Prostate gland (tissue), 2 donors: ENCODE measurements at regions not wholly inside any gene's neighbourhood (a gene's known extent, or its start where the extent isn't known, plus 50 kb on each side); places are given as distances from the start of the nearest gene placed in this dataset.

ENCODE experiments used
- DNase-seq: peaks from one replicate; pipeline ENCODE4 v3.0.0-alpha.2; 2019; ENCODE audit warnings: low spot score
- H3K27ac ChIP-seq, 2 donors: fragments of 200-600 bp; sonication (generic); 2 replicates each; pipeline ENCODE4 v1.5.1; 2017 to 2019
- H3K27me3 ChIP-seq: fragments of 200-600 bp; sonication (generic); replicated peaks from 2 replicates; pipeline ENCODE4 v1.5.1; 2019; ENCODE audit not compliant: insufficient read depth
- H3K36me3 ChIP-seq, 2 donors: fragments of 200-600 bp; sonication (generic); 1 replicate in 1 of 2; 2 replicates in 1 of 2; pipeline versions ENCODE4 v1.5.1 to v1.8.1; 2017 to 2019
- H3K4me1 ChIP-seq: fragments of 200-600 bp; sonication (generic); replicated peaks from 2 replicates; pipeline ENCODE4 v1.5.1; 2019
- H3K4me3 ChIP-seq, 2 donors: fragments of 200-600 bp; sonication (generic); 2 replicates each; pipeline ENCODE4 v1.5.1; 2017 to 2019
- H3K9me3 ChIP-seq: fragments of 200-600 bp; sonication (generic); 2 replicates; pipeline ENCODE4 v1.5.1; 2017
- POLR2A ChIP-seq: fragments of 450-650 bp; IDR thresholded peaks from one replicate; pipeline ENCODE4 v1.6.1; 2016; ENCODE audit warnings: antibody characterized with exemption, mild to moderate bottlenecking
- POLR2AphosphoS5 ChIP-seq: sonication (generic); formaldehyde crosslinking; IDR thresholded peaks from one replicate; pipeline ENCODE4 v1.6.1; 2017; ENCODE audit warnings: antibody characterized with exemption
- WGBS: methylation state at CpG from one replicate; pipeline ENCODE4 v1.1.5; 2018; 5-methylcytosine and 5-hydroxymethylcytosine counted together
- intact Hi-C: fragments of 100-400 bp; cut with DNase I; formaldehyde crosslinking; loops from one replicate; pipeline ENCODE4 v1.14.2; 2022
- TF ChIP-seq, protein P1 (sequence below), 4 experiments: fragments of 200-600 bp in 2 of 4; fragments of 450-650 bp in 2 of 4; sonication (generic) in 2 of 4; IDR thresholded peaks; 1 replicate in 3 of 4; 2 replicates in 1 of 4; pipeline ENCODE4 v1.5.1; 2016 to 2019; ENCODE audit warnings: antibody characterized with exemption in 4 of 4, mild to moderate bottlenecking in 2 of 4, moderate library complexity in 2 of 4

DNA sequence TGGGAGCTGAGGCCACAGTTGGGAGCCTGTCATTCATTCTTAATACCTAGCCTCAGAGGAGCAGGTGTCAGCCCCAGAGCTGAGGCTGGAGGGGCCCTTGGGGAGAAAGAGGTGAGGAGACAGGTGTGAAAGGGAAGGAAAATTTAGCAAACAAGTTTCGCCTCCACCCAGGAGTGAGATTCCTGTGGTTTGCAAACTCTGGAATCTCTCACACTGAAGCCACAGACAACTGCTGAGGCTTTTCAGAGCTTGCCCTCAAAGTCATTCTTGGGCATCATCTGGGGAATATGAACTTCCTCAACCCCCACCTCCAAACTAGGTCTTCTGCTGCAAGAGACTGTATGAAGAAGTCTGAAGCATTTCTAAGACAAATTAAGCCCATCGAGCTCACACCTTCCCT, 589.5 kb upstream of the TBX3 start:
- WGBS: 95% methylated on average over 2 of the region's 2 CpGs
- Histone ChIP-seq H3K27me3 (no peaks in the 10 kb centered on the region), H3K27ac (no peak overlapping the region), H3K4me3 (no peak overlapping the region), H3K36me3 (no peaks in the 10 kb centered on the region), H3K4me1 (no peaks in the 10 kb centered on the region), H3K9me3 (no peaks in the 10 kb centered on the region)
- intact Hi-C loops: no loop called here
- TF ChIP-seq, protein P1, sequence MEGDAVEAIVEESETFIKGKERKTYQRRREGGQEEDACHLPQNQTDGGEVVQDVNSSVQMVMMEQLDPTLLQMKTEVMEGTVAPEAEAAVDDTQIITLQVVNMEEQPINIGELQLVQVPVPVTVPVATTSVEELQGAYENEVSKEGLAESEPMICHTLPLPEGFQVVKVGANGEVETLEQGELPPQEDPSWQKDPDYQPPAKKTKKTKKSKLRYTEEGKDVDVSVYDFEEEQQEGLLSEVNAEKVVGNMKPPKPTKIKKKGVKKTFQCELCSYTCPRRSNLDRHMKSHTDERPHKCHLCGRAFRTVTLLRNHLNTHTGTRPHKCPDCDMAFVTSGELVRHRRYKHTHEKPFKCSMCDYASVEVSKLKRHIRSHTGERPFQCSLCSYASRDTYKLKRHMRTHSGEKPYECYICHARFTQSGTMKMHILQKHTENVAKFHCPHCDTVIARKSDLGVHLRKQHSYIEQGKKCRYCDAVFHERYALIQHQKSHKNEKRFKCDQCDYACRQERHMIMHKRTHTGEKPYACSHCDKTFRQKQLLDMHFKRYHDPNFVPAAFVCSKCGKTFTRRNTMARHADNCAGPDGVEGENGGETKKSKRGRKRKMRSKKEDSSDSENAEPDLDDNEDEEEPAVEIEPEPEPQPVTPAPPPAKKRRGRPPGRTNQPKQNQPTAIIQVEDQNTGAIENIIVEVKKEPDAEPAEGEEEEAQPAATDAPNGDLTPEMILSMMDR (IDR thresholded peaks at IDR 0.05): no peak
- no peak for TF ChIP-seq POLR2AphosphoS5
- TF ChIP-seq POLR2A: no peak
- DNase-seq: no peak

DNA sequence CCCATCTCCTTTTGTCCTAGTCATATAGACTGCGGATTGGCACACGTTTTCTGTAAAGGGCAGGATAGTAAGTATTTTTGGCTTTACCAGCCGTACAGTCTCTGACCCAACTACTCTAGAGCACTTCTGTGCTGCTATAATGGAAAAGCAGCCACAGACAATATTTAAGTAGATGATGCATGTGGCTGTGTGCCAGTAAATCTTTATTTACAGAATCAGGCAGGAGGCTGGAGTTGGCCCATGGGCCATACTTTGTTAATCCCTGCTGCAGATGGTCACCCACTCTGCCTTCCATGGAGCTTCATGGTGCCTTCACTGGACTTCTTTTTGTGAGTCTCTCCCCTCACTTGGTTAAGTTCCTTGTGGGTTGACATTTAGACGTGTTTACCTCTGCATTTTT, 584.5 kb upstream of the TBX3 start:
- H3K9me3 ChIP-seq: no peaks in the 10 kb centered on the region
- 84% methylated on average over 4 of the region's 4 CpGs for WGBS
- intact Hi-C loops: no loop called here
- no peak overlapping the region for H3K4me3 ChIP-seq
- TF ChIP-seq, protein P1 (IDR thresholded peaks at IDR 0.05): no peak
- TF ChIP-seq POLR2A (no peak), POLR2AphosphoS5 (no peak)
- H3K4me1 ChIP-seq: no peaks in the 10 kb centered on the region
- no peak overlapping the region for H3K27ac ChIP-seq
- DNase-seq: no peak
- no peaks in the 10 kb centered on the region for H3K36me3 ChIP-seq
- H3K27me3 ChIP-seq: no peaks in the 10 kb centered on the region

DNA sequence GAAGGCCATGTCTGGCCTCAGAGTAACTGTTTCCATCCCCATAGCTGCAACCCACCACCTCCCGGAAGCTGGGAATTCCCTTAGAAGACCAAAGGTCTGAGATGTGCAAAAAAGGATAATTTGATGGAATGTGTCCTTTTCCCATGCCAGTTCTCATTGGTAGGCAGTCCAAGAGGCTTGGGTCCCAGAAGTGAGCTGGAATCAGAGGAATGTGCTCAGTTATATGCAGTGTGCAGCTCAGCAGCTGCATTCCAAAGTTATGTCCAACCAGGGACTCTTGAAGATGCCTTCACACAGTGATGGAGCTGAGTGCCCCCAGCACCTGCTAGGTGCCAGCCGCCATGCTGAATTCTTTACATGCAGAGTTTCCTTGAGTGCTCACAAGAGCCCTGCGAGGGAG, 583.9 kb upstream of the TBX3 start:
- 91% methylated on average over 3 of the region's 3 CpGs for WGBS
- Histone ChIP-seq H3K27me3 (no peaks in the 10 kb centered on the region), H3K36me3 (no peaks in the 10 kb centered on the region), H3K4me3 (no peak overlapping the region), H3K27ac (no peak overlapping the region), H3K9me3 (no peaks in the 10 kb centered on the region), H3K4me1 (no peaks in the 10 kb centered on the region)
- TF ChIP-seq POLR2AphosphoS5 (no peak), POLR2A (no peak)
- TF ChIP-seq, protein P1 (IDR thresholded peaks at IDR 0.05): no peak
- no peak for DNase-seq
- intact Hi-C loops: no loop called here

DNA sequence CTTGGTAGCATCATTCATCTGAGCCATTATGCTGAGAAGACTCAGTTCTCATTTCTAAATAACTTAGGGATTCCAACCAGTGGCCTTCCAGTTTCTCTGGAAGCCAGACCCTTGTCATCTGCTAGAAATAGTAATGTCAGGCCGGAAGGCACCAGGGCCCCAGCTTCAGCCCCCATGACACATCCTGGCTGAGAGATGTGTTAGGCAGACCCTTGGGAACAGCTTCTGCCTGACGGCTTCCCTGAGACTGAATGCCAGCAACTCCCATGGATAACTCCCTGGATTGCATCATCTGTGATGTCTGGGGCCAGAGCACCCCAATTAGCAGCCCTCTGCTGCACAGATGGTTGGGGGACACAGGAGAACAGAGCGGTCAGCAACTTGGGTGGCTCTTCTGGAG, 583.5 kb upstream of the TBX3 start:
- TF ChIP-seq POLR2A (no peak), POLR2AphosphoS5 (no peak)
- Histone ChIP-seq H3K4me3 (no peak overlapping the region), H3K36me3 (no peaks in the 10 kb centered on the region), H3K27me3 (no peaks in the 10 kb centered on the region), H3K27ac (no peak overlapping the region), H3K9me3 (no peaks in the 10 kb centered on the region), H3K4me1 (no peaks in the 10 kb centered on the region)
- intact Hi-C loops: no loop called here
- 84% methylated on average over 3 of the region's 3 CpGs for WGBS
- no peak for DNase-seq

DNA sequence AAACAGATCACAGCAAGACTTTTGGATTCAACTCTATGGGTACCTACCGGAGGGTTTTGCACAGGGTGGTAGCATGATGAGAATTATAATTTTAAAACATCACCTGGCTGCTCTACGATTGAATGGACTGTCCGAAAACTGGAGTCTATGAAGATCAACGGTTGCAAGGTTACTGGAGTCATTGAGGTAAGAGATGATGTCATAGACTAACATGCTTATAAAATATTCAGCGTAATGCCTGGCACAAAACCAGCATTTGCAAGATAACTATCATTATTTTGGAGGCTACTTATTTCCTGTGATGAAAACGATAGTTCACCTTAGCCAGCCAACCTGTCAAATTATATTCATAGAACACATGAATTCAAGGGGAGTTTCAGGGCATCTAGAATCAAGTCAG, 580.6 kb upstream of the TBX3 start:
- Histone ChIP-seq H3K4me3 (no peak overlapping the region), H3K27me3 (no peaks in the 10 kb centered on the region), H3K36me3 (no peaks in the 10 kb centered on the region), H3K4me1 (no peaks in the 10 kb centered on the region), H3K9me3 (no peaks in the 10 kb centered on the region), H3K27ac (no peak overlapping the region)
- 71% methylated on average over 6 of the region's 6 CpGs for WGBS
- no peak for DNase-seq
- no peak for TF ChIP-seq POLR2A
- TF ChIP-seq POLR2AphosphoS5: no peak
- TF ChIP-seq, protein P1 (IDR thresholded peaks at IDR 0.05): no peak
- intact Hi-C loops: no loop called here
